SU-DHL-6 (cell line): ENCODE measurements at regions not wholly inside any gene's neighbourhood (a gene's known extent, or its start where the extent isn't known, plus 50 kb on each side); places are given as distances from the start of the nearest gene placed in this dataset.

ENCODE experiments used
- H2AFZ ChIP-seq: fragments of 200-600 bp; sonication (generic); 2 replicates; pipeline ENCODE4 v1.6.1; 2014; ENCODE audit warnings: low read depth, mild to moderate bottlenecking, moderate library complexity, mixed read lengths, antibody characterized with exemption, low read length; ENCODE audit not compliant: severe bottlenecking
- H3F3A ChIP-seq: fragments of 200-600 bp; shearing (Covaris generic); 2 replicates; pipeline ENCODE4 v1.6.0; 2016; ENCODE audit warnings: antibody characterized with exemption, mild to moderate bottlenecking; ENCODE audit not compliant: insufficient read depth
- H3K27ac ChIP-seq: fragments of 200-600 bp; sonication (generic); 2 replicates; pipeline ENCODE4 v1.5.1; 2016; ENCODE audit warnings: low read depth, mild to moderate bottlenecking, low read length, moderate library complexity, mixed read lengths
- H3K27me3 ChIP-seq: fragments of 200-600 bp; sonication (generic), shearing (Covaris generic); 2 replicates; pipeline ENCODE4 v1.6.0; 2014; ENCODE audit warnings: mild to moderate bottlenecking, low read length
- H3K36me3 ChIP-seq: fragments of 200-600 bp; sonication (generic); 2 replicates; pipeline ENCODE4 v1.6.1; 2014; ENCODE audit warnings: mild to moderate bottlenecking, low read length, mixed read lengths
- H3K4me2 ChIP-seq: fragments of 300-600, 200-600 bp; shearing (Covaris generic), sonication (generic); 2 replicates; pipeline ENCODE4 v1.6.0; 2014; ENCODE audit warnings: low read length, low read depth, mild to moderate bottlenecking; ENCODE audit not compliant: poor library complexity, severe bottlenecking
- H3K4me3 ChIP-seq: fragments of 200-600 bp; sonication (generic); 2 replicates; pipeline ENCODE4 v1.5.1; 2014; ENCODE audit warnings: antibody characterized with exemption, low read length, mild to moderate bottlenecking, mixed read lengths; ENCODE audit not compliant: insufficient read depth, poor library complexity, severe bottlenecking
- H3K79me2 ChIP-seq: fragments of 200-600 bp; sonication (generic); 2 replicates; pipeline ENCODE4 v1.6.1; 2014; ENCODE audit warnings: mild to moderate bottlenecking, low read length, moderate library complexity; ENCODE audit not compliant: insufficient read depth
- H3K9ac ChIP-seq: fragments of 200-600 bp; sonication (generic); 2 replicates; pipeline ENCODE4 v1.7.0; 2014; ENCODE audit warnings: mild to moderate bottlenecking, low read length
- H3K9me2 ChIP-seq: fragments of 200-600 bp; sonication (generic); replicated peaks from 2 replicates; pipeline ENCODE4 v1.6.1; 2014; ENCODE audit warnings: low read length; ENCODE audit not compliant: insufficient read depth
- H3K9me3 ChIP-seq: fragments of 200-600 bp; sonication (generic); 2 replicates; pipeline ENCODE4 v1.6.1; 2014; ENCODE audit warnings: low read length, mixed read lengths; ENCODE audit not compliant: insufficient read depth
- H4K20me1 ChIP-seq: fragments of 200-600 bp; sonication (generic); 2 replicates; pipeline ENCODE4 v1.6.1; 2014; ENCODE audit warnings: low read depth, mild to moderate bottlenecking, antibody characterized with exemption, low read length, moderate library complexity, mixed read lengths
- EZH2phosphoT487 ChIP-seq: fragments of 200-600 bp; sonication (generic), shearing (Covaris generic); conservative IDR thresholded peaks from 2 replicates; pipeline ENCODE4 v1.6.1; 2018; ENCODE audit warnings: mild to moderate bottlenecking, antibody characterized with exemption, low read length, moderate library complexity, mixed read lengths
- TF ChIP-seq, protein P1 (sequence below): fragments of 200-600 bp; sonication (generic); IDR thresholded peaks from one replicate; pipeline ENCODE4 v1.5.1; 2017; ENCODE audit warnings: antibody characterized with exemption, mild to moderate bottlenecking, low read length, moderate library complexity; ENCODE audit not compliant: insufficient read depth, poor library complexity, severe bottlenecking

DNA sequence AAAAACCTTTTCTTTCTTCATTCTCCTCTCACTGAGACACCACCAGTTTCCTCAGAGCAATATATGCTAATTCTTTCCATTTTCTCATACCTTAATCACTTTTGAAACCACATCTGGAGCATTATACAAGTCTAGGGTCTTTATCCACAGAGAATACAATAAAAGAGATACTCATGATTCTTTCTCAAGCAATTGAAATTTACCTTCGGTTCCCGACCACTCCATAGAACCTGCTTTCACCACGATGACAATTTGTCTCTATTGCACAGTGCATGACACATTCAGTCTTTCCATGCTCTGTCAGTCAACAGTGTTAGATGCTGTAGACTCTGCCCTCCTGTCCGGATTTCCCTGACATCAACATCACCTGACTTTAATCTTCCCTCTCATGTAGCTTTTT lies 409.3 kb upstream of the NWD2 start:
- no peaks in the 10 kb centered on the region for H3K9me3 ChIP-seq
- no peaks in the 10 kb centered on the region for H3K36me3 ChIP-seq
- H2AFZ ChIP-seq = no peak overlapping the region
- no peak overlapping the region for H3K27ac ChIP-seq
- H3K4me3 ChIP-seq = no peak overlapping the region
- TF ChIP-seq EZH2phosphoT487 = no peak
- TF ChIP-seq, protein P1, sequence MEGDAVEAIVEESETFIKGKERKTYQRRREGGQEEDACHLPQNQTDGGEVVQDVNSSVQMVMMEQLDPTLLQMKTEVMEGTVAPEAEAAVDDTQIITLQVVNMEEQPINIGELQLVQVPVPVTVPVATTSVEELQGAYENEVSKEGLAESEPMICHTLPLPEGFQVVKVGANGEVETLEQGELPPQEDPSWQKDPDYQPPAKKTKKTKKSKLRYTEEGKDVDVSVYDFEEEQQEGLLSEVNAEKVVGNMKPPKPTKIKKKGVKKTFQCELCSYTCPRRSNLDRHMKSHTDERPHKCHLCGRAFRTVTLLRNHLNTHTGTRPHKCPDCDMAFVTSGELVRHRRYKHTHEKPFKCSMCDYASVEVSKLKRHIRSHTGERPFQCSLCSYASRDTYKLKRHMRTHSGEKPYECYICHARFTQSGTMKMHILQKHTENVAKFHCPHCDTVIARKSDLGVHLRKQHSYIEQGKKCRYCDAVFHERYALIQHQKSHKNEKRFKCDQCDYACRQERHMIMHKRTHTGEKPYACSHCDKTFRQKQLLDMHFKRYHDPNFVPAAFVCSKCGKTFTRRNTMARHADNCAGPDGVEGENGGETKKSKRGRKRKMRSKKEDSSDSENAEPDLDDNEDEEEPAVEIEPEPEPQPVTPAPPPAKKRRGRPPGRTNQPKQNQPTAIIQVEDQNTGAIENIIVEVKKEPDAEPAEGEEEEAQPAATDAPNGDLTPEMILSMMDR = no peak
- no peaks in the 10 kb centered on the region for H3K9me2 ChIP-seq
- no peaks in the 10 kb centered on the region for H4K20me1 ChIP-seq
- H3F3A ChIP-seq = no peaks in the 10 kb centered on the region
- H3K4me2 ChIP-seq = no peak overlapping the region
- no peak overlapping the region for H3K9ac ChIP-seq
- H3K27me3 ChIP-seq = no peaks in the 10 kb centered on the region
- H3K79me2 ChIP-seq = no peaks in the 10 kb centered on the region

GRCh38 chr4:36841583-36842326 lies 402.8 kb upstream of the NWD2 start:
- no peak overlapping the region for H3K4me2 ChIP-seq
- H4K20me1 ChIP-seq = no peaks in the 10 kb centered on the region
- no peaks in the 10 kb centered on the region for H3K9me3 ChIP-seq
- no peak overlapping the region for H2AFZ ChIP-seq
- no peak overlapping the region for H3K9ac ChIP-seq
- H3F3A ChIP-seq = no peaks in the 10 kb centered on the region
- no peak overlapping the region for H3K27ac ChIP-seq
- no peaks in the 10 kb centered on the region for H3K79me2 ChIP-seq
- TF ChIP-seq, protein P1 = no peak
- TF ChIP-seq EZH2phosphoT487 = no peak
- no peaks in the 10 kb centered on the region for H3K27me3 ChIP-seq
- no peak overlapping the region for H3K4me3 ChIP-seq
- no peaks in the 10 kb centered on the region for H3K36me3 ChIP-seq
- no peaks in the 10 kb centered on the region for H3K9me2 ChIP-seq

- no peaks in the 10 kb centered on the region for H3K9me2 ChIP-seq
- no peak overlapping the region for H3K4me3 ChIP-seq
- H3K79me2 ChIP-seq = no peaks in the 10 kb centered on the region
- no peak for TF ChIP-seq EZH2phosphoT487
- TF ChIP-seq, protein P1 = no peak
- H3K36me3 ChIP-seq = no peaks in the 10 kb centered on the region
- H3K9me3 ChIP-seq = no peaks in the 10 kb centered on the region
- H3K27ac ChIP-seq = no peak overlapping the region
- H3K4me2 ChIP-seq = no peak overlapping the region
- no peaks in the 10 kb centered on the region for H3F3A ChIP-seq
- H3K9ac ChIP-seq = no peak overlapping the region
- no peaks in the 10 kb centered on the region for H3K27me3 ChIP-seq
- H2AFZ ChIP-seq = no peak overlapping the region
- H4K20me1 ChIP-seq = no peaks in the 10 kb centered on the region
These were observed 400.1 kb upstream of the NWD2 start for GRCh38 chr4:36844448-36844847.
